Psoas muscle (tissue), 7 donors: ENCODE measurements at regions not wholly inside any gene's neighbourhood (a gene's known extent, or its start where the extent isn't known, plus 50 kb on each side); places are given as distances from the start of the nearest gene placed in this dataset.

ENCODE experiments used
- ATAC-seq, 4 donors: fragments of 200-7000 bp; cut with Tn5 transposase; one replicate each; pipeline ENCODE4 v1.9.1; 2020; ENCODE audit warnings: moderate library complexity in 3 of 4, mild to moderate bottlenecking in 2 of 4
- DNase-seq, 2 donors: peaks; one replicate each; pipeline ENCODE4 v3.0.0-alpha.2; 2020
- H3K27ac ChIP-seq: fragments of 200-600 bp; one replicate; pipeline ENCODE4 v1.8.0; 2022
- H3K27me3 ChIP-seq, 3 donors: fragments of 200-600 bp in 1 of 3; one replicate each; pipeline versions ENCODE4 v1.6.1 to v1.8.0; 2013 to 2022; ENCODE audit warnings: low read length in 2 of 3, mild to moderate bottlenecking in 2 of 3, moderate library complexity in 1 of 3; ENCODE audit not compliant: insufficient read depth in 3 of 3
- H3K36me3 ChIP-seq, 2 donors: fragments of 200-600 bp in 1 of 2; one replicate each; pipeline versions ENCODE4 v1.6.1 to v1.8.0; 2013 to 2022; ENCODE audit warnings: low read depth in 1 of 2, mild to moderate bottlenecking in 1 of 2, moderate library complexity in 1 of 2; ENCODE audit not compliant: insufficient read depth in 1 of 2
- H3K4me1 ChIP-seq: fragments of 200-600 bp; one replicate; pipeline ENCODE4 v1.8.0; 2022
- H3K4me3 ChIP-seq: fragments of 200-600 bp; one replicate; pipeline ENCODE4 v1.8.0; 2022; ENCODE audit warnings: mild to moderate bottlenecking
- H3K9me3 ChIP-seq: fragments of 200-600 bp; one replicate; pipeline ENCODE4 v1.8.0; 2022
- WGBS, 3 donors: extraction: QIAGEN DNeasy Blood & Tissue Kit; methylation state at CpG; one replicate each; pipeline versions ENCODE4 v1.1.6 to v1.1.7; 2013; 5-methylcytosine and 5-hydroxymethylcytosine counted together
- intact Hi-C, 2 donors: fragments of 100-400 bp; cut with DNase I; formaldehyde crosslinking; loops; one replicate each; pipeline versions ENCODE4 v1.11.0 to v1.14.2; 2022
- TF ChIP-seq, protein P1 (sequence below): fragments of 200-600 bp; IDR thresholded peaks from one replicate; pipeline ENCODE4 v1.8.0; 2022; ENCODE audit warnings: antibody characterized with exemption
- donor health status: healthy with polysubstance abuse.
- donor health status: DM: no; HTN: no; CAD: no; lungs with moderate emphysema.
- donor health status: Bipolar disorder and iron deficiency.
- donor health status: healthy.
- donor health status: DM: yes; HTN: yes; CAD: no.
- donor health status: DM: no; HTN: no; CAD: no.
- donor health status: DM: yes; HTN: yes; CAD: no.

DNA sequence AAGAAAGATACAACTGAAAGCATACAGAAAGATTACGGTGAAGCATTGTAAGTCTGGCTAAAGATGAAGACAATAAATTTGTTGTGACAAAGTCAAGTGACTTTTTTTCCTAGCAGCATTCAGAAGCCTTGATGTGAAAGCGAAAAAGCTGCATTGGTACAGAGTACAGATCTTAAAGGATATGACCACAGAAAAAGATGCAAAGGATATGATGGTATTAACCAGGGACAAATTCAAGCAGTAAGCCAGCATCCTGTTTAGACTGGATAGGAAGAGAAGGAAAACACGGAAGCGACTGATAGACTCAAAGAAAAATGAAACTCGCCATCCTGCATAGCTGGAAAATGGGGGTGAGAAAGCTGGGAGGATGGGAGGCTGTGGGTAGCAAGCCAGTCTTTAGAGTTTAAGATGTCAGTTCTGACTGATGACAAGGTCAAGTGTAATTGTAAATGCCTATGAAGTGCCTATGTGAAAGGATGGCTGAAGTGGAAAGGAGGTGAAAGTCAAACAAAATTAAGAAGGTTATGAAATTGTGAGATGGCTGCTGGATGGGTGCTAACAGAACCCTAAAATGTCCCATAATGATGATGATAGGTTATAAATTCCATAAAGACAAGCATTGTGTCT, 92.4 kb downstream of the PHLDA1 start:
- intact Hi-C loops: loop anchor here in 1 of 2 donors (5.0 kb wide), 1 partner anchor 38 kb away; no protein-coding TSS in a partner anchor
- Histone ChIP-seq H3K4me3 (no peak overlapping the region), H3K27ac (no peak overlapping the region), H3K9me3 (no peaks in the 10 kb centered on the region), H3K4me1 (no peaks in the 10 kb centered on the region), H3K27me3 (no peaks in the 10 kb centered on the region), H3K36me3 (no peaks in the 10 kb centered on the region)
- 72 to 85% (median 79%) methylated on average over 5 of the region's 5 CpGs for WGBS, 3 donors
- ATAC-seq (no peak), DNase-seq (no peak)
- TF ChIP-seq, protein P1, sequence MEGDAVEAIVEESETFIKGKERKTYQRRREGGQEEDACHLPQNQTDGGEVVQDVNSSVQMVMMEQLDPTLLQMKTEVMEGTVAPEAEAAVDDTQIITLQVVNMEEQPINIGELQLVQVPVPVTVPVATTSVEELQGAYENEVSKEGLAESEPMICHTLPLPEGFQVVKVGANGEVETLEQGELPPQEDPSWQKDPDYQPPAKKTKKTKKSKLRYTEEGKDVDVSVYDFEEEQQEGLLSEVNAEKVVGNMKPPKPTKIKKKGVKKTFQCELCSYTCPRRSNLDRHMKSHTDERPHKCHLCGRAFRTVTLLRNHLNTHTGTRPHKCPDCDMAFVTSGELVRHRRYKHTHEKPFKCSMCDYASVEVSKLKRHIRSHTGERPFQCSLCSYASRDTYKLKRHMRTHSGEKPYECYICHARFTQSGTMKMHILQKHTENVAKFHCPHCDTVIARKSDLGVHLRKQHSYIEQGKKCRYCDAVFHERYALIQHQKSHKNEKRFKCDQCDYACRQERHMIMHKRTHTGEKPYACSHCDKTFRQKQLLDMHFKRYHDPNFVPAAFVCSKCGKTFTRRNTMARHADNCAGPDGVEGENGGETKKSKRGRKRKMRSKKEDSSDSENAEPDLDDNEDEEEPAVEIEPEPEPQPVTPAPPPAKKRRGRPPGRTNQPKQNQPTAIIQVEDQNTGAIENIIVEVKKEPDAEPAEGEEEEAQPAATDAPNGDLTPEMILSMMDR: no peak

DNA sequence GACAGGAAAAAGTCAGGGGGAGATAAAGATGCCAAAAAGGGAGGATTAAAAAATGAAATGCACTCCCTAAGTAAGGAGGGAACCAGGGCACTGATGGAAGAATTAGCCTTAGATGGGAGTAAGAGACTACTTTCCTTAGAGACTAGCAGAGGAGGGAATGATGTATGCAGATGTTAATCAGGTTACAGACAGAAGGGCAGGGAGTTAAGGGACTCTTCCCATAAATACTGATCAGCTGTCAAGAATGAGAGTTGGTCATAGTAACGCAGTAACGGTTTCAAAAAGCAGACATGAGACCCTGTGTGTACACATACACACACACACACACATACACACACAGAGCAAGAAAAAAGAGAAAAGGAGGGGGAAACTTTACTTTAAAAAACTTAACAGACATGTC, 93.4 kb downstream of the PHLDA1 start:
- WGBS, 3 donors: 77 to 88% (median 84%) methylated on average over 2 of the region's 2 CpGs
- ATAC-seq (no peak), DNase-seq (no peak)
- no peak overlapping the region for H3K27ac ChIP-seq
- intact Hi-C loops: loop anchor here in 1 of 2 donors (5.0 kb wide), 1 partner anchor 39 kb away; no protein-coding TSS in a partner anchor
- H3K4me1 ChIP-seq: peaks cover 1% of the 10 kb centered on the region
- TF ChIP-seq, protein P1: no peak
- no peaks in the 10 kb centered on the region for H3K27me3 ChIP-seq
- H3K36me3 ChIP-seq: no peaks in the 10 kb centered on the region
- H3K9me3 ChIP-seq: no peaks in the 10 kb centered on the region
- no peak overlapping the region for H3K4me3 ChIP-seq

DNA sequence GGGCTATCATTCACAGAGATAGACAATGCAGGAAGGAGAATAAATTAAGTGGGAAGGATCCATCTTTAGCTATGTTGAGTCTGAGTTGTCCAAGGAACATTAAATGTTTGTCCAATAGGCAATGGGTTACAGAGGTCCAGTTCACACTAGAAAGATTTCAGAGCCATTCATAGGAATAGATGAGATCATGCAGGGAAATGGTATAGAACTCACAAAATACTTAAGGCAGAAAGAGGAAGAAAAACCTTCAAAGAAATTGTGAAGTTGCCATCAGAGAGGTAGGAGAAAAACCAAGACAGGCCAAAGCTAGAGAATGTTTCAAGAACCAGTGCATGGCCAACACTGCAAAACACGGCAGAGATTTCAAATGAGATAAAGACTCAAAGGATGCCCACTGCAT, 94.1 kb downstream of the PHLDA1 start:
- Histone ChIP-seq H3K4me3 (no peak overlapping the region), H3K36me3 (no peaks in the 10 kb centered on the region), H3K9me3 (no peaks in the 10 kb centered on the region), H3K4me1 (peaks cover 3% of the 10 kb centered on the region), H3K27me3 (no peaks in the 10 kb centered on the region), H3K27ac (no peak overlapping the region)
- TF ChIP-seq, protein P1: no peak
- ATAC-seq (no peak), DNase-seq (no peak)
- WGBS, 3 donors: 89 to 92% (median 90%) methylated on average over 1 of the region's 1 CpG
- intact Hi-C loops: loop anchor here in 1 of 2 donors (5.0 kb wide), 1 partner anchor 40 kb away; no protein-coding TSS in a partner anchor

DNA sequence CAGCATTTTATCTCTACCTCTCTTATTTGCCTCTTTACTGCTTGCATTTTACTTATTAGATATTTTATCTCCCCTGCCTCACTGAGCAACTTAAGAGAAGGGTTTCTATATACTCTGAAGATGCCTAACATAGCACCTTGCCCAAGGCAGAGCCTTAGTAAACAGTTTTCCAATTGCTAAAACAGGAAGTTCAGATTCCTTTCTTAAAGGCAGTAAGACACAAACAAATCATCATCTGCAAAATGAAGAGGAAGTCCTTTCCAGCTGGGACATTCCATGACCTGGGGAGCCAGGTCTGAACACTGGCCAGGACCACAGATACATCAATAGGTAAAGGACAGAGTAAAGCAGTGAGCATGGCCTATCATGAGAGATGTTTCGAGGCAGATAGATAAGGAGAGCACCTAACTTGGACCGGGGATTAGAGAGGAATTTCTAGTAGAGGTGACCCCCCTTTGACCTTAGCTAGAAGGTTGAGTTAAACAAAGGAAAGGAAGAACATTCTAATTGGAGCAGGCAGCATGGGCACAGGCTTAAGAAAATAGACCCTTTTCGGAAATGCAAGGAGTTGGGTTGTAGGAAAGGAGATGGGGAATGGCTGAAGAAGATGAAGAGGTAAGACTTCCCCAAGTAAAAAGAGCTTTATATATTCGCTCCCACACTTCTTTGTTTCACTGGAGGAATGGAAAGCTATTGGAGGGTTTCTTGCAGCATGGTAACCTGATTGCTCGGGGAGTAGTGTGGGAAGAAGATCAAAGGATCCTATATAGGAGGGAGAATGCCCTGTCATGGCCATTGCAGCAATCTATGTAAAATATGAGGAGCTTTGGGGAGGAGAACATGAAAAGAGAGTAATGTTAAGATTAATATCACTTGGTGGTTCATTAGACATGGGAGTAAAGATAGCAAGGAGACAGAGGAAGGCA, 94.8 kb downstream of the PHLDA1 start:
- TF ChIP-seq, protein P1: no peak

More for the DNA sequence above, 94.8 kb downstream of the PHLDA1 start:
- Histone ChIP-seq H3K27ac (no peak overlapping the region), H3K4me1 (peaks cover 3% of the 10 kb centered on the region), H3K27me3 (no peaks in the 10 kb centered on the region), H3K9me3 (no peaks in the 10 kb centered on the region), H3K4me3 (no peak overlapping the region), H3K36me3 (no peaks in the 10 kb centered on the region)
- ATAC-seq: no peak
- intact Hi-C loops: loop anchor here in 1 of 2 donors (5.0 kb wide), 1 partner anchor 41 kb away; no protein-coding TSS in a partner anchor
- 84 to 87% (median 87%) methylated on average over 5 of the region's 5 CpGs for WGBS, 3 donors
- no peak for DNase-seq
